Smooth muscle cell (in vitro differentiated cells): ENCODE measurements at regions not wholly inside any gene's neighbourhood (a gene's known extent, or its start where the extent isn't known, plus 50 kb on each side); places are given as distances from the start of the nearest gene placed in this dataset.

Experiments
- DNase-seq: peaks from one replicate; lab custom pipeline; 2025; ENCODE audit not compliant: unreplicated experiment; lab: John Stamatoyannopoulos, UW
- H2AFZ ChIP-seq: fragments of 200-600 bp; sonication (generic); 2 replicates; pipeline ENCODE4 v1.6.0; 2016; ENCODE audit warnings: antibody characterized with exemption, low read depth, mild to moderate bottlenecking
- H3F3A ChIP-seq: fragments of 200-600 bp; sonication (generic); 2 replicates; pipeline ENCODE4 v1.6.0; 2017; ENCODE audit warnings: antibody characterized with exemption, low read depth
- H3K27ac ChIP-seq: fragments of 200-600 bp; sonication (generic); 2 replicates; pipeline ENCODE4 v1.5.1; 2016; ENCODE audit warnings: low read depth, mild to moderate bottlenecking
- H3K27me3 ChIP-seq: fragments of 200-600 bp; sonication (generic); 2 replicates; pipeline ENCODE4 v1.6.1; 2016; ENCODE audit warnings: low read depth, mild to moderate bottlenecking
- H3K36me3 ChIP-seq: fragments of 200-600 bp; sonication (generic); 2 replicates; pipeline ENCODE4 v1.5.1; 2016; ENCODE audit warnings: low read depth
- H3K4me1 ChIP-seq: fragments of 200-600 bp; sonication (generic); 2 replicates; pipeline ENCODE4 v1.5.1; 2016; ENCODE audit warnings: low read depth
- H3K4me2 ChIP-seq: fragments of 200-600 bp; sonication (generic); 2 replicates; pipeline ENCODE4 v1.6.0; 2016; ENCODE audit warnings: mild to moderate bottlenecking
- H3K4me3 ChIP-seq: fragments of 200-600 bp; sonication (generic); 2 replicates; pipeline ENCODE4 v1.5.1; 2016; ENCODE audit warnings: mild to moderate bottlenecking
- H3K79me2 ChIP-seq: fragments of 200-600 bp; sonication (generic); 2 replicates; pipeline ENCODE4 v1.6.0; 2016; ENCODE audit warnings: low read depth, mild to moderate bottlenecking
- H3K9ac ChIP-seq: fragments of 200-600 bp; sonication (generic); 2 replicates; pipeline ENCODE4 v1.6.0; 2016; ENCODE audit warnings: low read depth
- H3K9me3 ChIP-seq: fragments of 200-600 bp; sonication (generic); replicated peaks from 2 replicates; pipeline ENCODE4 v1.5.1; 2016; ENCODE audit warnings: low read depth
- H4K20me1 ChIP-seq: fragments of 200-600 bp; sonication (generic); 2 replicates; pipeline ENCODE4 v1.6.0; 2016; ENCODE audit warnings: low read depth
- WGBS: methylation state at CpG from one replicate; pipeline ENCODE4 v1.1.7; 2016; ENCODE audit warnings: low lambda C conversion rate; 5-methylcytosine and 5-hydroxymethylcytosine counted together
- TF ChIP-seq, protein P1 (sequence below): fragments of 200-600 bp; sonication (generic); IDR thresholded peaks from 2 replicates; pipeline ENCODE4 v1.5.1; 2017; ENCODE audit warnings: borderline replicate concordance, mild to moderate bottlenecking, antibody characterized with exemption; ENCODE audit not compliant: insufficient read depth, poor library complexity, severe bottlenecking

- Histone ChIP-seq H3K9me3 (no peaks in the 10 kb centered on the region), H3K79me2 (no peaks in the 10 kb centered on the region), H3K36me3 (no peaks in the 10 kb centered on the region), H3K4me2 (no peak overlapping the region), H3F3A (no peaks in the 10 kb centered on the region), H3K4me3 (no peak overlapping the region), H3K9ac (no peak overlapping the region), H4K20me1 (no peaks in the 10 kb centered on the region), H3K4me1 (no peaks in the 10 kb centered on the region), H3K27me3 (no peaks in the 10 kb centered on the region), H3K27ac (no peak overlapping the region), H2AFZ (no peak overlapping the region)
- TF ChIP-seq, protein P1, sequence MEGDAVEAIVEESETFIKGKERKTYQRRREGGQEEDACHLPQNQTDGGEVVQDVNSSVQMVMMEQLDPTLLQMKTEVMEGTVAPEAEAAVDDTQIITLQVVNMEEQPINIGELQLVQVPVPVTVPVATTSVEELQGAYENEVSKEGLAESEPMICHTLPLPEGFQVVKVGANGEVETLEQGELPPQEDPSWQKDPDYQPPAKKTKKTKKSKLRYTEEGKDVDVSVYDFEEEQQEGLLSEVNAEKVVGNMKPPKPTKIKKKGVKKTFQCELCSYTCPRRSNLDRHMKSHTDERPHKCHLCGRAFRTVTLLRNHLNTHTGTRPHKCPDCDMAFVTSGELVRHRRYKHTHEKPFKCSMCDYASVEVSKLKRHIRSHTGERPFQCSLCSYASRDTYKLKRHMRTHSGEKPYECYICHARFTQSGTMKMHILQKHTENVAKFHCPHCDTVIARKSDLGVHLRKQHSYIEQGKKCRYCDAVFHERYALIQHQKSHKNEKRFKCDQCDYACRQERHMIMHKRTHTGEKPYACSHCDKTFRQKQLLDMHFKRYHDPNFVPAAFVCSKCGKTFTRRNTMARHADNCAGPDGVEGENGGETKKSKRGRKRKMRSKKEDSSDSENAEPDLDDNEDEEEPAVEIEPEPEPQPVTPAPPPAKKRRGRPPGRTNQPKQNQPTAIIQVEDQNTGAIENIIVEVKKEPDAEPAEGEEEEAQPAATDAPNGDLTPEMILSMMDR, result no peak
- WGBS, result 97% methylated on average over 3 of the region's 3 CpGs
- no peak for DNase-seq
These were observed 53.8 kb downstream of the COX7C start for GRCh38 chr5:86671536-86671935.

DNA sequence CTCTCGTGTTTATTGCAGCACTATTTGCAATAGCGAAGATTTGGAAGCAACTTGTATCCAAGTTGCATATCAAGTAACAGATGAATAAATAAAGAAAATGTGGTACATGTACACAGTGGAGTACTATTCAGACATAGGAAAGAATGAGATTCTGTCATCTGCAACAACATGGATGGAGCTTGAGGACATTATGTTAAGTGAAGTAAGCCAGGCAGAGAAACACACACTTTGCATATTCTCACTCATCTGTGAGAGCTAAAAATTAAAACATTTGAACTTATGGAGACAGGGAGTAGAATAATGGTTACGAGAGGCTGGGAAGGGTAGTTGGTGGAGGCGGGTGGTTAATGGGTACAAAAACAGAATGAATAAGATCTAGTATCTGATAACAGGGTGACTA, 56.3 kb downstream of the COX7C start:
- H3F3A ChIP-seq, result no peaks in the 10 kb centered on the region
- no peak overlapping the region for H2AFZ ChIP-seq
- TF ChIP-seq, protein P1, result no peak
- no peaks in the 10 kb centered on the region for H3K36me3 ChIP-seq
- no peak overlapping the region for H3K4me3 ChIP-seq
- WGBS, result 91% methylated on average over 4 of the region's 4 CpGs
- DNase-seq, result no peak
- H3K27ac ChIP-seq, result no peak overlapping the region
- H3K9me3 ChIP-seq, result no peaks in the 10 kb centered on the region
- no peak overlapping the region for H3K9ac ChIP-seq
- no peaks in the 10 kb centered on the region for H3K79me2 ChIP-seq
- H3K4me2 ChIP-seq, result no peak overlapping the region
- H3K4me1 ChIP-seq, result no peaks in the 10 kb centered on the region
- no peaks in the 10 kb centered on the region for H4K20me1 ChIP-seq
- no peaks in the 10 kb centered on the region for H3K27me3 ChIP-seq

DNA sequence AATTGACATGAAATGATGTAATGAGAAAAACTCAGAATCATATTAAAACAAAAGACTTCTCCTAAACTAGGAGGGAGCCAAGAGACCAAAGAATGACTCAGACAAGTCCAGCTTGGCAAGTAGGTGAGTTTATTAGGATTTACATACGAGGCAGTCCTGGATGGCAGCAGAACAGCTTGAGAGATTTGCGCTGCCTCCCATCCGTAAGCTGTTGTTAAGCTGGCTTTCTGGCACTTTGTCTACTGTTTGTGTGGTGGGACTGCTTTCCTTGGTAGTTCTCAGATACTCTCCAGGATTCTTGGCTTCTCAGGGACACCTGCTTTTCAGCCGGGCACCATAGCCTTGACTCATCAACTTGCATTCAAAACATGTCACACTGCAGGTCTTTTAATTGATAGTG, 57.6 kb downstream of the COX7C start:
- Histone ChIP-seq H3F3A (no peaks in the 10 kb centered on the region), H4K20me1 (no peaks in the 10 kb centered on the region), H3K4me1 (no peaks in the 10 kb centered on the region), H3K9me3 (no peaks in the 10 kb centered on the region), H2AFZ (no peak overlapping the region), H3K4me2 (no peak overlapping the region), H3K36me3 (no peaks in the 10 kb centered on the region), H3K4me3 (no peak overlapping the region), H3K9ac (no peak overlapping the region), H3K27ac (no peak overlapping the region), H3K27me3 (no peaks in the 10 kb centered on the region), H3K79me2 (no peaks in the 10 kb centered on the region)
- TF ChIP-seq, protein P1, result no peak
- 81% methylated on average over 4 of the region's 4 CpGs for WGBS
- DNase-seq, result no peak

DNA sequence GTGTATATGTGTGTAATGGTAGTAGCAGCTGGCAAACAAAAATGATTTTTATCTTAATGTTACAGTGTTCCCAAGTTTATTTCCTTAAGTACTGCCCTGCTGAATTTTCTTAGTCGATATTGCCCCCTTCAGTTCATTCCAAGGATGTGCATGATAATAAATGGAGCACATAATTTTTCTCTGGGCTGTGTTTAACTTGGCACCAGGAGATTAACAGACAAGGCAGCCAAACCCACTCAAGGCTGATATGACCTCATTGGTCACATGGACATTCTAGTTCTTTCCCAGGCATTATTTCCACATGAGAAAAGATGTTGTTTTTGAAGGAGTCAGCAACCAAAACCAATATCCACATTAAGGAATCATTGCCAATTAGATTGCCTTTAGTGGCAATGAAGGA, 61.8 kb downstream of the COX7C start:
- Histone ChIP-seq H3F3A (no peaks in the 10 kb centered on the region), H3K4me1 (no peaks in the 10 kb centered on the region), H3K36me3 (no peaks in the 10 kb centered on the region), H4K20me1 (no peaks in the 10 kb centered on the region), H3K79me2 (no peaks in the 10 kb centered on the region), H3K9me3 (no peaks in the 10 kb centered on the region), H3K9ac (no peak overlapping the region), H3K27ac (no peak overlapping the region), H2AFZ (no peak overlapping the region), H3K4me3 (no peak overlapping the region), H3K27me3 (no peaks in the 10 kb centered on the region), H3K4me2 (no peak overlapping the region)
- TF ChIP-seq, protein P1, result peak; percentile 67
- 0% methylated on average over 1 of the region's 1 CpG for WGBS
- no peak for DNase-seq
